ENCODE measurements at regions not wholly inside any gene's neighbourhood (a gene's known extent, or its start where the extent isn't known, plus 50 kb on each side); places are given as distances from the start of the nearest gene placed in this dataset.
"Not testable (repeated sequence)": the region's sequence is repeated elsewhere in the genome, so short reads cannot be mapped to it uniquely, and the experiment has no call there.

GRCh38 chr7:13009517-13009916, 322.1 kb downstream of the ARL4A start:
- DNase-seq, result no peak

GRCh38 chr7:13014011-13014410, 326.6 kb downstream of the ARL4A start:
- DNase-seq, result no peak

DNA sequence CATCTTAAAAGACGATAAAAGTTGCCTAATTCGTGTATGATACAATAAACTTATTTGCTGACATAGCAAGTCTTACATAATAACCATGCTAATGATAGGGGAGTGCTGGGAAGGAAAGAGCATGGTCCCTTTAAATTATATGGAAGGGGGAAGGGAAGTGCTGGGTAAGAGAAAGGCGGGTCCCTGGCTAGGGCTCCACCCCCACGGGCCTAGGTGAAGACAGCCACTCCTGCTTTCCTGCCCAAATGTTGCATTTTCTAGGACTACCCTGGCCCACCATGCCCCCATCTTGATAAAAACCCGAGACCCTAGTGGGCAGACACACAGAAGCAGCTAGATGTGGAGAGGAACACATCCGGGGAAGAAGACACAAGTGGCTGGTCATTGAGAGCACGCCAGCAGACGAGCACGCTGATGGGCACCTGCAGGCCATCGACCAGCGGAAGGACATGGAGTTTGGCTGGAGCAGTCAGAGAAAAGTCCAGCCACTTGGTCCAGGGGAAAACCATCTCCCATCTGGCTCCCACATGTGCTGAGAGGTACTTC, 328.7 kb downstream of the ARL4A start:
- no peak for DNase-seq

DNA sequence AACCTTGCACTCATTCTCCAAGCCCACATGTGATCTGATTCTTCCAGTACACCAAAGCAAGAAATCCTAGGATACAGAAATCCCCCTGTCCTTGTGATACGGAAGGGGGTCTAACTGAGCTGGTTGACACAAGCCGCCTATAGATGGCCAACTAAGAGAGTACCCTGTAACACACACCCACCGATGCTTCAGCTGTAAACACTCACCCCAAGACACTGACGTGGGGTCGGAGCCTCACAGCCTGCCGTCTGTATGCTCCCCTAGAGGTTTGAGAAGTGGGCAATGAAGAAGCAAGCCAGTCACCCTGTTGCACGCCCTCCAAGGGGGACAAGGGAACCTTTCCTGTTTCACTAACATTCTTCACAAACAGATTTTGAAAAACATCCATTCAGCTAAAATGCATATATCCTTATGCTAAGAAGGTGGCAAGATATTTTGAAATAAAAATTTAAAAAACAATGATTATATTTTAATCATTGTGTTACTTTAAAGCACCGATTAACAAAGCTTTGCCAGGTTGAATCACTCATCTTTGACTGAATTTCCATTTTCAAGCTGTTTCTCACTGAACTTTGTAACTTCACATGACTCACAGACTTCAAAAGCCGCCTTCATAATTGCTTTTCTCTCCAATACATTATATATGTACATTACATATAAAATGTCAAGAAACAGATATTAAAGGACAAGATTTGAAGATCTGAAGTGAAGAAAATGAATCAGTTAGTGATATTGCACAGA, 329.3 kb downstream of the ARL4A start:
- DNase-seq, result no peak

GRCh38 chr7:13017333-13017857, 330.0 kb downstream of the ARL4A start:
- no peak for DNase-seq

DNA sequence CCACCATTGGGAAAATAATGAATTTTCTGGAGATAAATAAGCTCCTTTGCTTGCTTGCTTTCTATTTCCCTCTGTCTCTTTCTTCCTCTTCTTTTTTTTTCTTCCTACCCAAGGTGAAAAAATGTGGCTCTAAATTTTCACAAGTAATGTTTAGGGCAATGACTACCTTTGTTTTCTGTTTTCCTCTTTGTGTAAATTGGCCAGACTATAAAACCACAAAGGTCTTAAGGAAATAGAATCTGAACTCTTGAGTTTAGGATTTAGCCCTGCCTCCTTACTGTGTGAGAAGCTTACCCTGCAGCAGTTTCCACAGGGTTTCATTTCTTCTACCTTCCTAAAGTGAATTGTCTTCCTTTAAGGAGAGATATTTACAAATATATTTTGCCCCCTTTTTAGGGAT, 330.4 kb downstream of the ARL4A start:
- no peak for DNase-seq

GRCh38 chr7:13021566-13022300, 334.3 kb downstream of the ARL4A start:
- DNase-seq, result no peak

GRCh38 chr7:13024121-13024674, 336.8 kb downstream of the ARL4A start:
- DNase-seq, result no peak

DNA sequence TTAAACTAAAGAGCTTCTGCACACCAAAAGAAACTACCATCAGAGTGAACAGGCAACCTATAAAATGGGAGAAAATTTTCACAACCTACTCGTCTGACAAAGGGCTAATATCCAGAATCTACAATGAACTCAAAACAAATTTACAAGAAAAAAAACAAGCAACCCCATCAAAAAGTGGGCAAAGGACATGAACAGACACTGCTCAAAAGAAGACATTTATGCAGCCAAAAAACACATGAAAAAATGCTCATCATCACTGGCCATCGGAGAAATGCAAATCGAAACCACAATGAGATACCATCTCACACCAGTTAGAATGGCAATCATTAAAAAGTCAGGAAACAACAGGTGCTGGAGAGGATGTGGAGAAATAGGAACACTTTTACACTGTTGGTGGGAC, 337.6 kb downstream of the ARL4A start:
- not testable (repeated sequence) for DNase-seq

DNA sequence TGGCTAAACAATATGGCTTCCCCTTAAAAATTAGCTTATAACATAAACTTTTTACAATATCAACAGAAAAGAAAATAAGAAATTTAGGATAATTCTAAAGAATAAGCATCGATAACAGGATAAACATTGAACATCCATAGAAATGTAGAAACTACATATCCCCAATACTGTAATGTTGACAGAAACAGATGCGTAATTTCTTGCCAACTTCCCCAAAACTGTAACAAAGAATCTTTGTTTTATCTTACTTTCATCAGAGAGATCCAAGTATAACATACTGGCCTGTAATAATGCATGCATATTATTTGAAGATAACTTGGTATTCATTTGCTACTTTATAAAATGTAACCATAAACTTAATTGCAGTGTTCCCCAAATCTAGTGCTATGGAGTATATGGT, 339.9 kb downstream of the ARL4A start:
- no peak for DNase-seq

DNA sequence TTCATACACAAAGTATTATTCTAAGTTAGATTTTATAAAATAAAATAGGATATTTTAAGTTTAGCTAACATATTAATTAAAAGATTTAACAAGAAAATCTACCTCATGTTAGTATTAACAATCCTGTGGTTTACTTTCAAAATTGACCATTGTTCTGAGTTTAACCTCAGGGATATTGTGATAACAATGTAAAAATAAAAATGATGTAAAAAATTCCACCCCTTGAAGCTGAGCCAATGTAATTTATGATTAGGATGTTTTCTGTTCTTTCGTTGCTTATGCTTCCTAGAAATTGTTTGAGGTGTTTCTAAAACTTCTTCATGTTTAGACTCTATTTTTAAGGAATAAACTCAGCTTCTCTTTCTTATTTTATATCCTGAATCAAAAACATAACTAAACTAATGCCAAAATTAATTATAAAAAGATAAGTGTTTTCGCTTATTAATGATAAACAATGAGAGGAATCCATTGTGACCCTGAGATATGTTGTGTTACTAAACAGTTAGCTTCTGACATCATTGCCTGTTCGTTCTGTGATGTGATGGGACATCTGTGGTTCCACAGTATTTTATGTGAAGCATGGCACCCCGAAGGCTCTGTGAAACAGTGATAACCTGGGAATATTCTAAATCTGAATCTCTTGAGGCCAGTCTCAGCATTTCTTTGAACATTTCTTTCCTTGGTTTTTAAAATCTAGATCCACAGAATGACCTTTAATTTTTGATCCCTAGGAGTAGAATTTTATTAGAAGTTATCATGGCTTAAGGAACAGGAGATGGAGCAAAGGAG, 340.8 kb downstream of the ARL4A start:
- no peak for DNase-seq

DNA sequence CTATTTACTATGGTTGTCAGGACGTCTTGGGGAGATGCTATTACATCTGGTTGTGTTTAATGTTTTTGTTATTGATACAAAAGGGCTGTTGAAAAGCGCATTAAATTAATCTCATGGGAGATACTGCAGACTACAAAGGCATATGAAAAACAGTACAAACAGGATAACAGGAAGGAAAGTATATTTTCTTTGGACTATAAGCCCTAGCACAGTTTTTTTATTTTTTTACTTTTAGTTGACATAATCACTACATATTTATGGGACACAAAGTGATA, 341.3 kb downstream of the ARL4A start:
- DNase-seq, result no peak

GRCh38 chr7:13031468-13031867, 344.0 kb downstream of the ARL4A start:
- no peak for DNase-seq

- DNase-seq, result no peak
These were observed 344.7 kb downstream of the ARL4A start for GRCh38 chr7:13032084-13032483.

- DNase-seq, result peak; percentile 83
These were observed 345.1 kb downstream of the ARL4A start for GRCh38 chr7:13032576-13032975.

DNA sequence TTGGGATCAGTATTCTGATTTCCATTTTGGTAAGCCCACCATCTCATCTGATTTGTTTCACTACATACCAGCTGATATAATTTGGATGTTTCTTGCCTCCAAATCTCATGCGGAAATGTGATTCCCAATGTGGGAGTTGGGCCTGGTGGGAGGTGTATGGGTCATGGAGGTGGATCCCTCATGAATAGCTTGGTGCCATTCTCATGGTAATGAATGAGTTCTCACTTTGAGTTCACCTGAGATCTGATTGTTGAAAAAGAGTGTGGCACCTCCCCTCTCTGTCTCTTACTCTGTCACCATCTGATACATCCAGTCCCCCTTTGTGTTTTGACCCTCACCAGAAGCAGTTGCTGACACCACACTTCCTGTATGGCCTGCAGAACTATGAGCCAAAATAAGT, 347.3 kb downstream of the ARL4A start:
- DNase-seq, result no peak

GRCh38 chr7:13035233-13035632, 347.8 kb downstream of the ARL4A start:
- no peak for DNase-seq

- DNase-seq, result no peak
These were observed 348.9 kb downstream of the ARL4A start for GRCh38 chr7:13036256-13036780.

GRCh38 chr7:13037216-13037615, 349.8 kb downstream of the ARL4A start:
- DNase-seq, result no peak

DNA sequence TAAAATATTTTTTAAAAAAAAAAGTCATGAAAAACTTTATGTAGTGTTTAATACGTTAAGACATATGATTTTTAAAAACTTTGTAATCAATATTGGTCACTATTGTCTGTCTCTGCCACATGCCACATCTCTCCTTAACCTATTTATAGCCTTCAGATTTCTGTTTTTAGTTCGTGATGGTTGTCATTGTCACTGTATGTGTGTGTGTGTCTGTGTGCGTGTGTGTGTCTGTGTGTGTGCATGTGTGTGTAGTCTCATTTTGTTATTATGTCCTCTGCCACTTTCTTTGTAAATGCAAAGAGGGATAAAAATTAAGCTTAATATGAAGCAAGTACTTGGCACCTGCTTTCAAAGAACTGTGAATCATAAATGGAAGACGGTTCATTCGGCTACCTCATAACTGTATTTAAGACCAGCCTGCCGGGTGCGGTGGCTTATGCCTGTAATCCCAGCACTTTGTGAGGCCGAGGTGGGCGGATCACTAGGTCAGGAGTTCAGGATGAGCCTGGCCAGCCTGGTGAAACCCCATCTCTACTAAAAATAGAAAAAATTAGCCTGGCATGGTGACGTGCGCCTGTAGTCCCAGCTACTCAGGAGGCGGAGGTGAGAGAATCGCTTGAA, 354.0 kb downstream of the ARL4A start:
- DNase-seq, result no peak

DNA sequence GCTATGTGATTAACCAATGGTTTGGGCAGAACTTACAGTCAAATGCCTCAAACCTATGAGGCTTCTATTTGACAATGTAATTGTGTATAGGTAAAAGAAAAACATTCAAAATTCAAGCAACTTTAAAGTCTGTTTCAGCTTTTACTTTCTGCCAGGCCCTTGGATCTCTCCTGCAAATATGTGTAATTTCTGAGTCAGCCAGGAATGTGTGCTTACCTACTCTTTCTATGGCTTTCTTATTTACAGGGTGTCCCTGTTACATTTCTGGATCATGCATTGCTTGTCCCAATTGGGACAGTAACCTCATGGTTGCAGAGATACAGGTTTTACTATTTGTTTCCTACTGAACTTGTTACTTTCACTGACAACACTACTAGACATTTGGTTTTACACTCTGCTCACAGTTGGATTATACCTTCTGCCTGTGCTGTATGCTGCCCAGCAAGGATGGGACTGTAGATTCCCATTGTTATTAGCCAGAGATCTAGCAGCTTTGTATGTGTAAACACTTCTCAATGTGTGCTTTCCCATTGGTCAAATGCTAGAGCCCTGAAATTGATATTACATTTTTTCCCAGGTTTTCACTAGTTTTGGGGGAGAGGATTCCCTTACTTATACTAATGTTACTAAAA, 355.3 kb downstream of the ARL4A start:
- DNase-seq, result no peak

DNA sequence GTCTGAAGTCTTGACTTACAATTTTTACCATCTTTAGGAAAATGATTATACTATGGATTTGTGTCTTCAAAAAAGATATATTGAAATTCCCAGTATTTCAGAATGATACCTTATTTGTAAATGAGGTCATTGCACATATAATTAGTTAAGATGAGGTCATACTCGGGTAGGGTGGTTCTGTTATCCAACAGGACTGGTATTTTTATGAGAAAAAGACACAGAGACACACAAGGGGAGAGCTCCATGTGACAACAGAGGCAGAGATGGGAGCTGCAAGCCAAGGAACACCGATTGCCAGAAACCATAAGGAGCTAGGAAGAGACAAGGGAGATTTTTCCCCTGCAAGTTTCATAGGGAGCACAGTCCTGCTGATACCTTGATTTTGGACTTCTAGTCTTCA, 356.9 kb downstream of the ARL4A start:
- DNase-seq, result no peak
